SW 1271 (cell line): ENCODE measurements at regions not wholly inside any gene's neighbourhood (a gene's known extent, or its start where the extent isn't known, plus 50 kb on each side); places are given as distances from the start of the nearest gene placed in this dataset.
"Not testable (repeated sequence)": the region's sequence is repeated elsewhere in the genome, so short reads cannot be mapped to it uniquely, and the experiment has no call there.

ENCODE experiments used
- DNase-seq, 2 experiments: peaks; one replicate each; lab custom pipeline; 2025; lab: John Stamatoyannopoulos, UW

DNA sequence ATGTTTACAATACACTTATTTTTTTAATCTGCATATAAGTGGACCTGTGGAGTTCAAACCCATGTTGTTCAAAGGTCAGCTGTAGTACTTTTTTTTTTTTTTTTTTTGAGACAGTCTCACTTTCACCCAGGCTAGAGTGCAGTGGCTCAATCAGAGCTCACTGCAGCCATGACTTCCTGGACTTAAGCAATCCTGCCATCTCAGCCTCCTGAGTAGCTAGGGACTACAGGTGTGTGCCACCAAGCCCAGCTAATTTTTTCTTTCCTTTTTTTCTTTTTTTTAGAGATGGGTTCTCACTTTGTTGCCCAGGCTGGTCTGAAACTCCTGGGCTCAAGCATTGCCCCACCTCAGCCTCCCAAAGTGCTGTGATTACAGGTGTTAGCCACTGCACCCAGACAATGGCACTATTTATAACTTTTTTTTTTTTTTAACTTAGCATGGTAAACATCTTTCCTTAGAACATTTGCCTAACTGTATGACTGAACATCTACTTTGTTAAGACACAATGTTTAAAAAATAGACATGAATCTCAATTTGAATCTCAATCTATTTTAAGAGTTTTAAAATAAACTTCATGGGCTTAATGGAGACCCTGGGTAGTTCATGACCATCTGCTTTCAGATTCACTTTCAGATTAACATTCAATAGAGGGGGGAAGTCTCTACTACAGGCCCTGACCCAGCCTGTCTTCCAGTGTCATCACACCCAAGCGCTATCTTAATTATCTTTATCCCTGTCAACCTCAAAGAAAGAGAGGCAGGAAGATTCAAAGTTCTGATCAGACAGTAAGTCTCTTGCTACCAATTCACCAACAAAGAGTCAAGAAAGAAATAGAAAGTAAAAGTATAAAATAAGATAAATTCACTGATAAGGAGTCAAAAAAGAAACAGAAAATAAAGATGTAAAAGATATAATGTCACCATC, 97.7 kb upstream of the DOCK9 start:
- DNase-seq: no peak

DNA sequence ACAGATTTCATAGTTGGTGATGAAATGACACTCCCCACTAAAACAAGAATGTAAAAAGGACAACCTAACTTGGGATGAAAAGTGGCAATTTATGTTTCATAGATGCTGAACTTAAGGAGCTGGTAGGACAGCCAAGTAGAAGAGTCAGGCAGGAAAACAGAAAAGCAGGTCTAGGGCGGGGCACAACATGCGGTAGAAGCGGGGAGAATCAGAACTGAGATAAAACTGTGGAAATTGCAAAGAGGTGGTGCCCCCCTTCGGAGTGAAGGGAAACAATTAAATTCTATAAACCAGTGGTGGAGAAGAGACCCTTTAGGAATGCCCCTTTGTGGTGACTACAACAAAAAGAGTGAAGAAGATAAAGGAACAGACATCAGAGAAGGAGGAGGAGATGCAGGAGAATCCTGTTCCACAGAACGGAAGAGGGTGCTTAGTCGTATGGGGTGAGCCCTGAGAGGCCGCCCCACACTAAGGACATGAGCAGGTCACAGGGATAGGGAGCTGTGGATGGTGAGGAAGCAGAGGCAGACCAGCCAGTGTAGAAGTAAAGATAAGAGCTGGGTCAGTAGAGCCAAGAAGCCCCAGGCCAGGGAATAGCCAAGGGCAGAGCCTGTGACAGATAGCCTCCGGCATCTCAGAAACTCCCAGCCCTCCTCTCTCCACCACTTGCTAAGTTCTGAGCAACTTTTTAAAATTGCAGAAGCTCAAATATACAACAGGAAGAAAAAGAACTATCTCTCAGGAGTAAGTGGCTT, 100.3 kb upstream of the DOCK9 start:
- DNase-seq: no peak

DNA sequence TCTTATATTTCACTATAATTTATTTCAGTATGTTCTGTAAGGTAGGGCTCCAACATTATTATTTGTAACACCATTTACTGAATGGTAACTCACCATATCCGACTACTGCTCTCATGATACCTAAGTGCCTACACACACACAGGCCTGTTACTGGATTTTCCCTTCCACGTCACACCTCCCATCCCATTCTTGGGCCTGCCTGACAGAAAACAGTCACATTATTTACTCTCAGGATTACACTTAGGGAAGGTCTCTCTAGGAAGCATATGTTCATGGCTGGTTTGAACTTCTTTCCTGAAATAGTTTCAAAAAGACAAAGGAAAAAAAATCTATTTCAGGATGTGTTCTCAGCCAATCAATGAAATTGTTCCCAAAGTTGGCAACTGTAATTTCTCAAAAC, 102.3 kb upstream of the DOCK9 start:
- DNase-seq: no peak

DNA sequence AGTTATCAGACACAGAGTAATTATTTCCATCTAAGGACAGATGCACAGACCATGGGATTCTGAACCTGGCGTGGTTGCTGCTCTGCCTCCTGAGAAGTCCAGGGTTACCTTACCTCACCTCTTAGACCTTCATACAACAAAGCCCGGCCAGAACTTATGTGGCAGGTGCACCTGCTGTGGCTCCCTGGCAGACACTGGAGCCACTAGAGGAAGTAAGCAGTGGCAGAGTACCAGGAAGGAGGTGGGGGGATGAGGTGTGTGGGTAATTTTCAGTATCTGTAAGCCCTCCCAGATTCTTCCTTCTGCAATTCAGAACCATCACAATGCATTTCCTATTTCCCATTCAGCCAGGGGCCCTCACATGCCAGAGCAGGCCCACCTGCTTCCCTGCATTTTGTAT, 106.1 kb upstream of the DOCK9 start:
- DNase-seq: no peak

DNA sequence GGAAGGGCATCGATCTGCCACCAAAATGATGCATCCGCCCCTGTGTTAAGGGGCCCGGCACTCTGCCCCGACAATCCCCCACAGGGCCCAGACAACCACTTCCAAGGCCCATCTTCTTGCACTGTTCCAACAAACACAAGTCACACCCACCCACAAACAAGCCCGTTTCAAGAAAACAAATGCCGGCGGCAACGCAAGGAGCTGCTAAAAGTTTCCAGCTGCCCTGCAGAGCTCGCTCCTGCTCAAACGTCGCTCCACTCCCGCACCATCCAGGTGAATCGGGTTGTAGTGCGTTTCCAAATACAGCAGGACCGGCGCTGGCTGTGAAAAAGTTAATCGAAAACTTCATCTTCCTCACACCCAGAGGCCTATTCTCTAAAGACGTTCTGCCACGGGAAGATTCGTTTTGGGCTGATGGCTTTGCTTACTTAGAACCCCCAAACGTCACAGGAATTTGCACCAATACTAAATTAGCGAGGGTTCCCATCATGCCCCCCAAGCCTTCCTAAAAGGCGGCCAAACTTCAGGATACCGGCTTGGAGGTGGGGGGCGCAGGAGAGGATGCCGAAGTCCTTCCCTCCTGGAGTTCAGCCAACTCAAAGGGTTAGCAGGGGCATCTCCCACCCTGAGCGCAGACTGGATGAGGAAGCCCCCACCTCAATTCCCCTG, 107.4 kb upstream of the DOCK9 start:
- no peak for DNase-seq

DNA sequence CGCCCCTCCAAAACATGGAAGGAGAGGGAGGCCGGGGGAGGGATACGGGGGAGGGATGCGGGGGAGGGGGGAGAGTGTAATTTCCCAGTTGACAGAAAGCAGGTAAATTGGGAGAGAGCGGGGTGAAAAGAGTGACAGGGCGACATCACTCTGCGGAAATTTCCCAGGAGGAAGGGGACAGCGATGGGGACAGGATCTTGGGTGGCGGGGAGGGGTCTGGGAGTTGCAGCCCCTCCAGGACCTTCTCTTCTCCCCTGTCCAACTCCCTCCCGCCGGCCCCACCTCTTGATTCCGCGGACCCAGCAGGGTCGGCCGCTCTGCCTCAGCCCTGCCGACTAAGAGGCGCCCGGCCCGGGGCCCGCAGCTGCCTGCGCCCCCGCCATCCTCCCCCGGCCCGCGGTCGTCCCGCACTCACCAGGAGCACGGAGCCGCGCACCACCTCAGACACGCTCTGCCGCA, 108.0 kb upstream of the DOCK9 start:
- no peak for DNase-seq

DNA sequence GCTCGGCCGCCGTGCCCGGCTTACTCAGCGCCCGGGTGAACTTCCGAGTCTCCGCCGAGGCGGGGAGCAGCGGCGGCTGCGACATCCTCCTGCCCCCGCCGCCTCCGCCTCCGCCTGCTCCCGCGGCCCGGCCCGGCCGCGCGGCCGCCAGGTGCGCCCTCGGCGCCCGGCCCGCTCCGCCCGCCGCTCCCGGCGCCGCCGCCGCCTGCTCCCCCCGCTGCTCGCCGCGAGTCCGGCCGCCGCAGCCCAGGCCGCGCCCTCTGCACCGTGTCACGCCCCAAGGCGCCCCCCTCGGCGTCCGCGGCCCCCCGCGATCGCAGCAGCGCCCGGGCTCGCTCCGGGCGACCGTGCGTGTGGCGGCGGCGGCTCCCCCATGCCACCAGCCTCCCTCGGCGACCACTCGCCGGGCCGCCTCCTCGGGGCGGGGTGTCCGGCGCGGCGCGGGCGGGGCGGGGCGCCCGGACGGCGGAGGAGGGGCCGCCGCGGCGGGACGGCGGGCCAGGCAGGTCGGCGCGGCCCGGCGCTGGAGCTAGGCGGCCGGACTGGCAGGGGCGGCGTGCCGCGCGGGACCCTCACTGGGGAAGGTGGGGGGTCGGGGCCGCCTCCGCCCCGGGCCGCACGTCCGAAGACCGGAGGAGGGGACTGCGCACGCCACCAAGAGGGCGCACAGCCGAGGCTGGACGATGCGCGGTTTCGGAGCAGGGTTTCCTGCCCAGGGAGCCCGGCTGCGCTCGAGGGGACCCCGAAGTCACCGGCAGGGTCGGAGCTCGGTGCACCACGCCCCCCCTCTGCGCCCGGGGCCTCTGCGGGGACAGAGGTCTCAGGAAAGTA, 108.6 kb upstream of the DOCK9 start:
- DNase-seq: peak in 1 of 2 experiments; percentile 56

DNA sequence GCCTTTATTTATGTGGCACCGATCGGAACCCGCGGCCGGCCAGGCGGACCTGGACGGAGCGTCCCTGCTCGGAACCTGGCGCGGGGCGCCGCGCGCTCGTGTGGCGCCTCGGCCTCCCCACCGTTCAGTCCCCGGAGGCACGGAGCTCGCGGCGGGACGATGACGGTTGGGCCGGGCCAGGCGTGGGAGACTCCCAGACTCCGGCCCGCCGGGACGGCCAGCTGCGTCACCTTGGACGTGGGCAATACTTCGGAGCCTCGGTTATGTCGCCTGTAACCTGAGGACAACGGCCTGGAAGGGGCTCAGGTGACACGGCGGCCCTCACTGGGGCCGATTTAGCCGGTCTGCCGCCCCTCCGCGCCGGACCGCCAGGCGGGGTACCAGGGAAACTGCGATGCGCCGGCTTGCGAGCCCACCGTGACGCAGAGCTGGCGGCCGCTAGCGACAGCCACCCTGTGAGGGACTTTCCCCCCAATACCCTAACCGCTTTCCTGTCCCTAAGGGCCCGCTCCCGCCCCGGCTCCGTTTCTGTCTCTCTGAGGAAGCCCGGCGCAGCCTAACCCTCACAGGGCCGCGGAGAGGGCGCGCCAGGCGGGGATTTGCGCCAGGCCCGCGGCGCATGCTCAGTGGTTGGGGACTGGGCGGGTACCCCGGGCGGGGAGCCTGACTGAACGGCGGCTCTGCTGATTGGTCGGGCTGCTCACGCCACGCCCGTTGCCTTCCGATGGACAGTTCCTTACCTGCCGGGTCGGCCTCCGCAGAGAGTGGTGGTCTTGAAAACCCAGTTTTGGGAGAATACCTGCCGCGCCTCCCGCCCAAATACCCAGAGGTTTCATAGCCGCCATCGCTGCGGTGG, 109.5 kb upstream of the DOCK9 start:
- DNase-seq: peak; percentile 81 to 88

DNA sequence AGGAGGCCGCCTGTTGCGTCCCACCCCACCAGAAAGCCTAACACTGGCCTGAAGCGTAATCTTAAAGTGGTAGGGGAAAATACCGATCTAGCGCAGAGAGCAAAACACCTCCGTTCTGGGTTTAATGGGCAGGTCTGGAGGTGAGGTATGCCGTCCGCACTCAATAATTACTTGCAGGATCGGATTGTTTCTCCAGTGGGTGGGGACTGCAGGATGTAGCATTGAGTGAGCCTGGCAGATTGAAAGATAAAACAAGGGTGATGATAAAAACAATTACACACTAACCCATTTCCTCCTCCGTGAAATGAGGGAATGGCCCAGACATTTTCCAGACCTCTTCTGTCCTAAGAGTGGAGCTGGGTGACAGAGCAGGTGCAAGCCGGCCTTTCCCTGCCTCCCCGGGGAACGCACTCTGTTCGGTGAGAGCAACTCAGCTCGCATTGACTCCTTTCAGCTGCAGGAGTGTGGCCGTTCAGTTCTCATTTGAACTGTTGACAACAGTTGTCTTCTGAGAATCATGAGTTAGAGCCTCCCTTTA, 110.2 kb upstream of the DOCK9 start:
- DNase-seq: no peak

DNA sequence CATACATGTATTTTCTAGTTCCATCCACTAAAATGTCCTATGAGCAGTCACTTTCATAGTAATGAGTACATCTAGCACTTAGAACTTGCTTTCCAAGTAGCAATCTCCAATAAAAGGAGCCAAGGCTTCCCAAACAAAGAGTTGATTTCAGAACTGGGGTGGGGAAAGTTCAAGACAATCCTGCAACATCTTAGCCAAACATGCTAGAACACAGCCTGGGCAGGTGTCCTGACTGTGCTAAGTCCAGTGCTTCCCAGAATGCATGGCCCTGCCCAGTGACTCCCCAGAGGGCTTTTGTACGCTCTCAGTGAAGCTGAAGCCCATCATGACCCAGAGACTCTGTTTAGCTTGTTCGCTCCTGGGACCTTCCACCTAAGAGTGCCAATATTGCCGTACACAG, 106.7 kb upstream of the UBAC2 start:
- no peak for DNase-seq

DNA sequence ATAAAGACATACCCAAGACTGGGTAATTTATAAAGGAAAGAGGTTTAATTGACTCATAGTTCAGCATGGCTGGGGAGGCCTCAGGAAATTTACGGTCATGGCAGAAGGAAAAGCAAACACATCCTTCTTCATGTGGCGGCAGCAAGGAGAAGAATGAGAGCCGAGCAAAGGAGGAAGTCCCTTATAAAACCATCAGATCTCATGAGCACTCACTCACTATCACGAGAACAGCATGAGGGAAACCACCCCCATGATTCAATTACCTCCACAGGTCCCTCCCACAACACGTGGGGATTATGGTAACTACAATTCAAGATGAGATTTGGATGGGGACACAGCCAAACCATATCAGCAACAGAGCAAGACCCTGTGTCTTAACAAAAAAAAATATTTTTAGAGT, 98.8 kb upstream of the UBAC2 start:
- DNase-seq: not testable (repeated sequence)

DNA sequence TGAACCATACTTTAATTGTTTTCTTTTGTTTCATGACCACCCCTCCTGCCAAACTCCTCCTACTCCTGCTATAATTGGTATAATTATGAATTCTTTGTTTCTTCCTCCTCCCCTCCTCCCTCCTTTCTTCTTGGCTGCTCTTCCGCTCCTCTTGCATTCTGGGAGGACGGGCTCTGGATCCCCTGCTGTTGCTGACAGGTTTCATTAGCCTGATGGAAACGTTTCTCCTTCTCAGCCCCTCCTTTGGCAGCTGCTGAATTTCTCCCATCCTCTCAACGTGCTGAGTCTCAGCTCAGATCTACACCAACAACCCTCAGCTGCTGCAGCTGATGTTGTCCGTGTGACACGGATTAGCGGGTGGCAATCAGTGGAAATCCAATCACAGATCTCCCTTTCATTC, 97.1 kb upstream of the UBAC2 start:
- DNase-seq: no peak

DNA sequence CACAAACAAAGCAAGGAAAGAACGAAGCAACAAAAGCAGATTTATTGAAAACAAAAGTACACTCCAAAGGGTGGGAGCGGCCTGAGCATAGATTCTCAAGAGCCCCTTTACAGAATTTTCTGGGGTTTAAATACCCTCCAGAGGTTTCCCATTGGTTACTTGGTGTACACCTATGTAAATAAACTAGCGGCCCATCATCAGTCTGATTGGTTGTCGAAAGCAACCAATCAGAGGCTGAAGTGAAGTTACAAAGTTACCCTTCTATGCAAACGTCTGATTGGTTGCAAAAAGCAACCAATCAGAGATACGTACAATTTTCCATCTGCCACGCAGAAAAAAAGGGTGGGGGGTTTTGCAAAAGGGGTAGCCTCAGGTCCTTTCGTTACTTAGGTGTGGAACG, 96.3 kb upstream of the UBAC2 start:
- DNase-seq: no peak

DNA sequence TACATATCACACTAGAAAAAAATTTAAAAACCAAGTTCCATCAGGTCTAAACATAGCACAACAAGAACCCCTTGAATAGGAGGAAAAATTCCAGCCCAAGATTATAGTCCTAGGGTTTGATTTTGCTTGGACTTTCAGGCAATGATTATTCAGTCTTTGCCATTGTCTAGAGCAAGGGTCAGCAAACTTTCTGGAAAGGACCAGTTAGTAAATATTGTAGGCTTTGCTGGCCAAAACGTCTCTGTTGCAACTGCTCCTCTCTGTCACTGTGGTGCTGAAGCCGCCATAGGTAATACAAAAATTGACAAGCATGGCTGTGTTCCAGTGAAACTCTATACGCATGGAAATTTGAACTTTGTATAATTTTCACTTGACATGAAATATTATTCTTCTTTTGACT, 95.5 kb upstream of the UBAC2 start:
- DNase-seq: no peak

DNA sequence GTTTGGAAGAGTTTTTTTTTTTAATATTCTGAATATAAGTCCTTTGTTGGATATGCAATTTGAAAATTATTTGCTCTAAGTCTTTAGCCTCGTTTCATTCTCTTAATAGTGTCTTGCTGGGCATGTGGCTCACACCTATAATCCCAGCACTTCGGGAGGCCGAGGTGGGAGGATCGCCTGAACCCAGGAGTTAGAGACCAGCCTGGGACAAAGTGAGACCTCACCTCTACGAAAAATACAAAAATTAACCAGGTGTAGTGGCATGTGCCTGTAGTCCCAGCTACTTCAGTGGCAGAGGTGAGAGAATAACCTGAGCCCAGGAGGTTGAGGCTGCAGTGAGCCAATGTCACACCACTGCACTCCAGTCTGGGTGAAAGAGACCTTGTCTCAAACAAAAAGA, 87.3 kb upstream of the UBAC2 start:
- DNase-seq: no peak

DNA sequence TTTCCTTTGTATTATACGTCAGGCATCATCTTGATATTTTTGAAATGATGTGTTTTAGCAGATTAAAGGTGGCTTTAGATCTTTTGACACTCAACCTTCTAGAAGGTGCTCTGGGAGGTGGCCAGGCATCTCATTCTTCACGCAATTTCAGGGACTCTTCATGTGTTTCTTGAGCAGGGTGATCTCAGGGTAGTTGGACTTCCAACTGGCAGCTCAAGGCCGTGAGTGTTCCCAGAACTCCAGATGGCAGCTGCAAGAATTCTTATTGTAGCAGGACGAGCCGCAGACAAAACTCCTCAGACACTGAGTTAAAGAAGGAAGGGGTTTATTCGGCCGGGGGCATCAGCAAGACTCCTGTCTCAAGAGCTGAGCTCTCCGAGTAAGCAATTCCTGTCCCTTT, 82.5 kb upstream of the UBAC2 start:
- no peak for DNase-seq

DNA sequence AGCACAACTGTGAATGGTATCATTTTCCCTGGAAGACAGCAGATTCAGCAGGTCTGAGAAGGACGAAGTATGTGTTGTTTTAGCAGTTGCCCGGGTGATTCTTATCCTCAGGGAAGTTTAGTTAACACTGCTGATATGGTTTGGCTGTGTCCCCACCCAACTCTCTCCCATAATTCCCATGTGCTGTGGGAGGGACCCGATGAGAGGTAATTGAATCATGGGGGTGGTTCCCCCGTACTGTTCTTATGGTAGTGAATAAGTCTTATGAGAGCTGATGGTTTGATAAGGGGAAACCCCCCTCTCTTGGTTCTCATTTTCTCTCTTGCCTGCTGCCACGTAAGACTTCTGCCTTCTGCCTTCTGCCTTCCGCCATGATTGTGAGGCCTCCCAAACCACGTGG, 81.0 kb upstream of the UBAC2 start:
- no peak for DNase-seq

DNA sequence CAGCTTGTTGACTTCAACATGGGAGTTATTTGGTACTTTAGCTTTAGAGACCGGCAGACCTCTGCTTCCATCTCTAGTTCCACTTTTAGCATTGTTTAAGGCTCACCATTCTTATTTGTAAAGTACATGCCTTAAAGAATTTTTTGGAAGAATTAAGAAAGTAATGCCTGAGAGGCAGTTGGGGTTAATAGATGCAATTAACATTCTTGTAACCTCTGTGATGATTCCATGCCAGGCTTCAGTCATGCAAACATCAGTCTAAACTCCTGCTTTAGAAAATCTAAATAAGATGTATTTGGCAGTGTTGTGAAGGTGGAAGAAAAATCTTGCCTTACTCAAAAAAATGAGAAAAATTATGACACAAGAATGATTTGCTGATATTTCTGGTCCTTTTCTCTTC, 79.9 kb upstream of the UBAC2 start:
- DNase-seq: no peak

DNA sequence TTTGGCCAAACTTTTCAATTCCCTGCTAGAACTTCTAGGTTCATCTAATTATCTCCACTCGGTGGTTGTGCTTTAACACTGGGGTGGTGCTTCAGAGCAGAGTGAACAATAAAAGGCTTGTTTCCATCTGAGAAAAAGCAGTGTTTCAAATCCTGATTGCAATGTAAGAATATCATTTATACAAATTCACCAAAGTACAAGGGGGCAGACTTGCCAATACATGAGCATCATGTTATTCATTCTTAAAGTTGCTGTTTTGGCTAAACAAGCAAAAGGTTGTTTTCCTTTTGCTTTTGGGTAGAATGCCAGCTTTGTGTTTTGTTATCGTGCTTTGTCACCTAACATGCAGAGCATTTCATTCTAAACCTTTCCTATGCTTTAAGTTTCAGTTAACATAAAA, 78.5 kb upstream of the UBAC2 start:
- DNase-seq: no peak
